IPS-20b (cell line): ENCODE measurements at regions not wholly inside any gene's neighbourhood (a gene's known extent, or its start where the extent isn't known, plus 50 kb on each side); places are given as distances from the start of the nearest gene placed in this dataset.

Experiments used
- H3K27ac ChIP-seq: one replicate; pipeline ENCODE4 v1.5.1; 2013; ENCODE audit warnings: low read length
- H3K27me3 ChIP-seq: 2 replicates; pipeline ENCODE4 v1.6.1; 2013; ENCODE audit warnings: mild to moderate bottlenecking, low read length, inconsistent platforms; ENCODE audit not compliant: insufficient read depth
- H3K36me3 ChIP-seq: 2 replicates; pipeline ENCODE4 v1.6.1; 2013; ENCODE audit warnings: low read depth, mild to moderate bottlenecking, inconsistent platforms, low read length, moderate library complexity; ENCODE audit not compliant: insufficient read depth
- H3K4me1 ChIP-seq: 2 replicates; pipeline ENCODE4 v1.6.1; 2013; ENCODE audit warnings: mild to moderate bottlenecking, control low read depth, inconsistent platforms, low read length, moderate library complexity; ENCODE audit not compliant: insufficient read depth
- H3K4me3 ChIP-seq: 2 replicates; pipeline ENCODE4 v1.5.1; 2013; ENCODE audit warnings: mild to moderate bottlenecking, low read length, inconsistent platforms
- H3K9ac ChIP-seq: 2 replicates; pipeline ENCODE4 v1.6.1; 2013; ENCODE audit warnings: low read depth, mild to moderate bottlenecking, inconsistent platforms, low read length, moderate library complexity
- H3K9me3 ChIP-seq: 2 replicates; pipeline ENCODE4 v1.6.1; 2013; ENCODE audit warnings: mild to moderate bottlenecking, low read depth, low read length, inconsistent platforms; ENCODE audit not compliant: insufficient read depth

DNA sequence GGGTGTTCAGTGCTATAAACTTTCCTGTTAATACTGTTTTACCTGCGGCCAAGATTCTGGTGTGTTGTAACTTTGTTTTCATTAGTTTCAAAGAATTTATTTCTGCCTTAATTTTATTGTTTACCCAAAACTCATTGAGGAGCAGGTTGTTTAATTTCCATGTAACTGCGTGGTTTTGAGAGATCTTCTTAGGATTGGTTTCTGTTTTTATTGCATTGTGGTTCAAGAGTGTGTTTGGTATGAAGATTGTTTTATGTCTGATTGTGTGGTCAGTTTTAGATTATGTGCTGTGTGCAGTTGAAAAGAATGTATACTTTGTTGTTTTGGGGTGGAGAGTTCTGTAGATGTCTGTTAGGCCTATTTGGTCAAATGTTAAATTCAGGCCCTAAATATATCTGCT lies 133.5 kb upstream of the GALNT15 start:
- Histone ChIP-seq H3K4me1 (no peaks in the 10 kb centered on the region), H3K4me3 (no peak overlapping the region), H3K9ac (no peak overlapping the region), H3K27ac (no peak overlapping the region), H3K36me3 (no peaks in the 10 kb centered on the region), H3K9me3 (no peaks in the 10 kb centered on the region), H3K27me3 (no peaks in the 10 kb centered on the region)

GRCh38 chr3:16048435-16049318 lies 125.8 kb upstream of the GALNT15 start:
- H3K4me3 ChIP-seq, result no peak overlapping the region

GRCh38 chr3:16050641-16051467 lies 123.6 kb upstream of the GALNT15 start:
- Histone ChIP-seq H3K4me3 (no peak overlapping the region), H3K4me1 (no peaks in the 10 kb centered on the region), H3K27ac (no peak overlapping the region), H3K9ac (no peak overlapping the region), H3K27me3 (no peaks in the 10 kb centered on the region), H3K9me3 (no peaks in the 10 kb centered on the region), H3K36me3 (no peaks in the 10 kb centered on the region)

More at GRCh38 chr3:16048435-16049318, 125.8 kb upstream of the GALNT15 start:
- no peak overlapping the region for H3K27ac ChIP-seq
- H3K9me3 ChIP-seq, result no peaks in the 10 kb centered on the region
- H3K4me1 ChIP-seq, result no peaks in the 10 kb centered on the region
- H3K36me3 ChIP-seq, result no peaks in the 10 kb centered on the region
- no peak overlapping the region for H3K9ac ChIP-seq
- no peaks in the 10 kb centered on the region for H3K27me3 ChIP-seq

DNA sequence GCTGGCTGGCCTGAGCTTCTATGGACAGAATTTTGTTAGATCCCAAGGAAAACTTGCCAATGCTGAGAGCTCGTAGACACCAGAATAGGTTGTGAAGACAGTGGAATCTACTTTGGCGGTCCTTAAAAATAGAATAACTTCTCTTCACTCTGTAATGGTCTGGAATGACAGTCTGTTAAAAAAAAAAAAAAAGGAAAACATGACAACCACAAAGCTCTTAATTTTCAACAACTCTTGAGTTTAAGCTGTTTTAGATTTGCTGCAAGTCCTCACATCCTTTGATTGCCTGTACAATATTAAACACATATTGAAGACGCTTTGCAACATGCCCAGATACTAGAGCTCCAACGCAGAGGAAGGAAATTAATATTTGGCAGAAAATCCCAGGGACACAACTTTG lies 122.8 kb upstream of the GALNT15 start:
- Histone ChIP-seq H3K27me3 (no peaks in the 10 kb centered on the region), H3K4me3 (no peak overlapping the region), H3K9me3 (no peaks in the 10 kb centered on the region), H3K36me3 (no peaks in the 10 kb centered on the region), H3K27ac (no peak overlapping the region), H3K4me1 (no peaks in the 10 kb centered on the region), H3K9ac (no peak overlapping the region)

DNA sequence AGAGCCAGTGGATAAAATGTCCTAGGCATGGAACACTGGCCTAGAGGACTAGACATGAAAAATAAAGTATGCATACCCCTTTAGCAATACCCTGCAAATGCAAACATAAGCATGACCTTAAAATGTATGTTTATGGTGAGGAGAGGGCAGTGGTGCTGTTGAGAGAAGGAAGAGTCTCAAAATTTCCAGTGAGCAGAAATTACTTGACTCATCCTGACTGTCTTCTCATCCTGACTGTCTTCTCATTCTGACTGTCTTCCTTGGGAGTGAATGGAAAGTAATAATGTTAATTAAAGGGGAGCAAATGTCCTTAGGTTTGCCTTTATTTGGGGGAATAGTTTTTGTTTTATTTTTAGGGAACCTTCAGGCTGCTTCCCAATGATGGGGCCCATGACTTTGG lies 121.5 kb upstream of the GALNT15 start:
- Histone ChIP-seq H3K27me3 (no peaks in the 10 kb centered on the region), H3K27ac (no peak overlapping the region), H3K9me3 (no peaks in the 10 kb centered on the region), H3K4me3 (no peak overlapping the region), H3K36me3 (no peaks in the 10 kb centered on the region), H3K9ac (no peak overlapping the region), H3K4me1 (no peaks in the 10 kb centered on the region)

DNA sequence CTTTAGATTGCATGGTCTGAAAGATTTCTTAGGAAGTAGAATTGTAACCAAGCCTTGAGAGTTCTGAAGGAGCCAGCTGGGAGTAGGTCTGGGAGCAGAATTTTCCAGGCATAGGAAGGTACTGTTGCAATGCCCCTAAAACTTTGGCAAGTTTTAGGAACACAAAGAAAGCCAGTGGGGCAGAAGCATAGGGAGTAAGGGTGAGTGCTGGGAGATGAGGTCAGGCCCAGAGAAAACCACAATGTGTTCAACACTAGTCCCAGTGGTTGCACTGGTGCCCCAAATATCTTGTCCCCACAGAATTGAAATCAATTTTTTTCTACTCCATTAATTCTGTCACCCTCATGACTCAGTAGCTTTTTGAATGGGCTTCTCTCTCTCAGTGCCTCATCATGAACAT lies 120.7 kb upstream of the GALNT15 start:
- H3K9me3 ChIP-seq, result no peaks in the 10 kb centered on the region
- no peak overlapping the region for H3K4me3 ChIP-seq
- H3K36me3 ChIP-seq, result no peaks in the 10 kb centered on the region
- H3K4me1 ChIP-seq, result no peaks in the 10 kb centered on the region
- no peak overlapping the region for H3K27ac ChIP-seq
- H3K27me3 ChIP-seq, result no peaks in the 10 kb centered on the region
- H3K9ac ChIP-seq, result no peak overlapping the region

DNA sequence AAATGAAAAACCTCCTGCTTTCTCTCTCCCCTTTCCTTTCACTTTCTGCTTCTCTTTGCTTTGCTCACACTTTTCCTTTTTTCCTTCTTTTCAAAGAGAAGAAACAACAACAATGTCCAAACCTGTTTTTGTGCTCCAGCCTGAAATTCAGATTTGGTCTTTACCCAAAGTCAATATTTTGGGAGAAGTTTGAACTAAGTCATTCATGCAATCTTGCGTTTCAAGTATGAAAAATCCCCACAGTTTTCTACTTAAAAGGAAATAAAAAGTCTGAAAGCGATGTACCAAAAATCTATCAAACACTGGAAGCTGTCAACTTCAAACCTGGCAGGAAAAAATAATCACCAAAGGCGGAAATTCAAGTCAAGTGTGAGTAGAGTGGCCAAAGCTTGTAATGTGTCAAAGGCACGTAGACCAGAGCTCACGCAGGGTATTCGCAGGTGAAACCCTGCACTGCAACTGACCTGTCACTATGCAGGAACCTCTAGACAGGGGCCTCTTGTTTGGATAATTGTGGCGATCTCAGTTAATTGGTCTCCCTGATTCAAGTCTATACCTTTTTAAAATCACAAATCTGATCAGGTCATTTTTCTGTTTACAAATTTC lies 118.8 kb upstream of the GALNT15 start:
- H3K4me3 ChIP-seq, result no peak overlapping the region
- H3K27ac ChIP-seq, result no peak overlapping the region
- H3K36me3 ChIP-seq, result no peaks in the 10 kb centered on the region
- no peaks in the 10 kb centered on the region for H3K27me3 ChIP-seq
- H3K4me1 ChIP-seq, result no peaks in the 10 kb centered on the region
- no peaks in the 10 kb centered on the region for H3K9me3 ChIP-seq
- no peak overlapping the region for H3K9ac ChIP-seq

DNA sequence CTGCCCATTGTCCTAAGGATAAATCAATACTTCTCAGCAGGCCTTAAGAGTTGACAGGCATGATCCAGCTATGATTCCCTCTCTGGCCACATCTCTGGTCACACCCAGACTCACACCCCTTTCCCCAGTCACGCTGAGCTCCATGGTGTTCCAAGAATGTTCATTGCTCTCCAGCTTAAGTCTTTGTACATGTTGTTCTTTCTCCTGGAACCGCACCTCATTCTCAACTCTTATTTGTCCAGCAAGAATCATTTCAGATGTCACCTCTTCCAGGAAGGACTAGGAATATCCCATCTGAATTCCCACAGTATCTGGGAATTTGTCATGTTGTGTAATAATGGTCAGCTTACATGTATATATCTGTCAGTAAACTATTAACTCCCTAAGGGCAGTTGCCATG lies 118.3 kb upstream of the GALNT15 start:
- H3K4me1 ChIP-seq, result no peaks in the 10 kb centered on the region
- no peaks in the 10 kb centered on the region for H3K36me3 ChIP-seq
- no peaks in the 10 kb centered on the region for H3K27me3 ChIP-seq
- no peak overlapping the region for H3K4me3 ChIP-seq
- H3K27ac ChIP-seq, result no peak overlapping the region
- H3K9ac ChIP-seq, result no peak overlapping the region
- no peaks in the 10 kb centered on the region for H3K9me3 ChIP-seq

- Histone ChIP-seq H3K9ac (no peak overlapping the region), H3K36me3 (no peaks in the 10 kb centered on the region)
Observed at GRCh38 chr3:16058521-16058920, 116.0 kb upstream of the GALNT15 start.

DNA sequence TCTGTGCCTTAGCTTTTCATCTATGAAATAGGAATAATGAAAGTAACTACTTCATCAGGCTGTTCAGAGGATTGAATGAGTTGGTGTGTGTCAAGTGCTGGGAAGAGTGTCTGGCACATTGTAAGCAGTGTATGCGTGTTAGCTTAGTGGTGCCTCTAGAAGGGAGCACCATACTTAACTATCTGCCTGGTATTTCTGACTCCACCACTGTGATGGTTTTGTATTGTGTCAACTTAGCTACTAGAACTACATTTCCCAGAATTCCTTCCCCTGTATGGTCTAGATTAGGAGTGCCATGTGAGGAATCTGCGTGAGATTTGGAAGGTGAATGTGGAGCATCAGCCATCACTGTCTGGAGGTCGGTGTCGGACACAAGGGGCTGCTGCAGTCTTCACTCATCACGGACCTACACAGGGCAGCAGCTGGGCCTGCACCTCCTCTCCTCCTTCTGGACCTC lies 115.4 kb upstream of the GALNT15 start:
- H3K9me3 ChIP-seq, result no peaks in the 10 kb centered on the region
- H3K4me3 ChIP-seq, result no peak overlapping the region
- H3K36me3 ChIP-seq, result no peaks in the 10 kb centered on the region
- H3K9ac ChIP-seq, result no peak overlapping the region
- no peaks in the 10 kb centered on the region for H3K4me1 ChIP-seq
- no peaks in the 10 kb centered on the region for H3K27me3 ChIP-seq
- H3K27ac ChIP-seq, result no peak overlapping the region

More at GRCh38 chr3:16058521-16058920, 116.0 kb upstream of the GALNT15 start:
- Histone ChIP-seq H3K9me3 (no peaks in the 10 kb centered on the region), H3K4me3 (no peak overlapping the region), H3K27me3 (no peaks in the 10 kb centered on the region), H3K27ac (no peak overlapping the region), H3K4me1 (no peaks in the 10 kb centered on the region)

DNA sequence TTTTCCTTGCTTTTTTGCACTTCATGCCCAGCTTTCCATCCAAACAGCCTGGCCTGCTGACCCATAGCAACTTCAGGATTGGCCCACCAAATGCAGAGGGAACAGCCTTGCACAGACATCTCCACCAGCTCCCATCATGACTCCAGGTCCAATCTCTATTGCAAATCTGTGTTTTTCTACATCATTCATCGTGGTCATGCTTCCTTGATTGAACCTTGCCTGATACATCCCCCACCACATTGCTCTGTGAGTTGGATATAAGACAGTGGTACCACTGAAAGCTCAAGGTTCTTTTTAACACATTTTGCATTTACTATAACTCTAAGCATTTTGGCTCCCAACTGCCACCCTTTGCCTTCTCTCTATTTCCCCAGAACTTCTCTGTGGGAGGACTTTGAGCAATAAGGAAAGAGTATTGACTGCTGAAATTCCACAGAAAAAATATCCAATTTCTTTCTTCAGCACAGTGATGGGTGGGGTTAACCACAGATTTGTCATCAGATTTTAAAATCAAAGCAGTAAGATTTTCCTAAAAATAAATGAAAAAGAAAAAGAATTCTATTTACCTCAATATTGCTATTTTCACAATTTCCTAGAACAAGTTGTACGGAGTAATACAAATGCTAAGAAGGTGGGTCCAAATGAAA lies 114.6 kb upstream of the GALNT15 start:
- Histone ChIP-seq H3K36me3 (no peaks in the 10 kb centered on the region), H3K9me3 (no peaks in the 10 kb centered on the region), H3K27me3 (no peaks in the 10 kb centered on the region), H3K27ac (no peak overlapping the region), H3K9ac (no peak overlapping the region), H3K4me3 (no peak overlapping the region), H3K4me1 (no peaks in the 10 kb centered on the region)
